Astrocyte (in vitro differentiated cells and primary cell): ENCODE measurements at regions not wholly inside any gene's neighbourhood (a gene's known extent, or its start where the extent isn't known, plus 50 kb on each side); places are given as distances from the start of the nearest gene placed in this dataset.

Experiments used
- DNase-seq: peaks from one replicate; pipeline ENCODE4 v3.0.0-alpha.2; 2010; ENCODE audit warnings: low read depth
- FAIRE-seq: peaks from 2 replicates; lab custom pipeline; 2011; peaks lifted over from hg19 to GRCh38; lab: Jason Lieb, UNC
- H2AFZ ChIP-seq: 2 replicates; pipeline ENCODE4 v1.6.0; 2012; ENCODE audit warnings: low read depth, low read length, inconsistent platforms
- H3K27ac ChIP-seq: 2 replicates; pipeline ENCODE4 v1.5.1; 2011; ENCODE audit warnings: low read depth, low read length, inconsistent platforms
- H3K27me3 ChIP-seq: 2 replicates; pipeline ENCODE4 v1.6.0; 2011; ENCODE audit warnings: low read length, inconsistent platforms; ENCODE audit not compliant: insufficient read depth
- H3K36me3 ChIP-seq: 2 replicates; pipeline ENCODE4 v1.5.1; 2011; ENCODE audit warnings: low read length, inconsistent platforms; ENCODE audit not compliant: insufficient read depth
- H3K4me1 ChIP-seq: 2 replicates; pipeline ENCODE4 v1.5.1; 2011; ENCODE audit warnings: low read length, inconsistent platforms; ENCODE audit not compliant: insufficient read depth
- H3K4me2 ChIP-seq: 2 replicates; pipeline ENCODE4 v1.6.0; 2012; ENCODE audit warnings: low read length, inconsistent platforms
- H3K4me3 ChIP-seq: 2 replicates; pipeline ENCODE4 v1.5.1; 2011; ENCODE audit warnings: low read depth, mild to moderate bottlenecking, low read length, inconsistent platforms; ENCODE audit not compliant: insufficient read depth
- H3K79me2 ChIP-seq: 2 replicates; pipeline ENCODE4 v1.6.0; 2012; ENCODE audit warnings: mild to moderate bottlenecking, low read length, inconsistent platforms; ENCODE audit not compliant: insufficient read depth
- H3K9ac ChIP-seq: 2 replicates; pipeline ENCODE4 v1.6.0; 2012; ENCODE audit warnings: mild to moderate bottlenecking, low read length, inconsistent platforms
- H3K9me3 ChIP-seq: 2 replicates; pipeline ENCODE4 v1.5.1; 2012; ENCODE audit warnings: low read depth, mild to moderate bottlenecking, low read length, inconsistent platforms; ENCODE audit not compliant: insufficient read depth
- H4K20me1 ChIP-seq: 2 replicates; pipeline ENCODE4 v1.6.0; 2012; ENCODE audit warnings: low read length, inconsistent platforms; ENCODE audit not compliant: insufficient read depth
- H3K27ac Mint-ChIP-seq: one replicate; pipeline ENCODE4 v1.8.0; 2021; ENCODE audit warnings: mild to moderate bottlenecking, mixed read lengths; ENCODE audit not compliant: unreplicated experiment
- H3K27me3 Mint-ChIP-seq: one replicate; pipeline ENCODE4 v1.8.0; 2021; ENCODE audit warnings: low read depth, mixed read lengths; ENCODE audit not compliant: unreplicated experiment
- H3K36me3 Mint-ChIP-seq: one replicate; pipeline ENCODE4 v1.8.0; 2021; ENCODE audit warnings: low read depth, mixed read lengths; ENCODE audit not compliant: unreplicated experiment
- H3K4me1 Mint-ChIP-seq: one replicate; pipeline ENCODE4 v1.8.0; 2021; ENCODE audit warnings: low read depth, mixed read lengths; ENCODE audit not compliant: unreplicated experiment
- H3K4me3 Mint-ChIP-seq: one replicate; pipeline ENCODE4 v1.8.0; 2021; ENCODE audit warnings: mild to moderate bottlenecking, moderate library complexity, mixed read lengths; ENCODE audit not compliant: unreplicated experiment
- H3K9me3 Mint-ChIP-seq: one replicate; pipeline ENCODE4 v1.8.0; 2021; ENCODE audit warnings: mild to moderate bottlenecking, mixed read lengths; ENCODE audit not compliant: unreplicated experiment
- CTCF ChIP-seq: IDR thresholded peaks from 2 replicates; pipeline ENCODE4 v1.5.1; 2011; ENCODE audit warnings: low read depth, mild to moderate bottlenecking, inconsistent platforms, low read length, moderate library complexity; ENCODE audit not compliant: insufficient read depth
- EZH2 ChIP-seq: IDR thresholded peaks from 2 replicates; pipeline ENCODE4 v1.6.1; 2012; ENCODE audit warnings: mild to moderate bottlenecking, low read length, inconsistent platforms; ENCODE audit not compliant: insufficient read depth

- no peaks in the 10 kb centered on the region for H3K9me3 Mint-ChIP-seq
- no peak overlapping the region for H3K4me3 ChIP-seq
These were observed 76.9 kb upstream of the HTR4 start for GRCh38 chr5:148730942-148731898.

GRCh38 chr5:148732692-148733091 is 78.4 kb upstream of the HTR4 start:
- no peak overlapping the region for H2AFZ ChIP-seq
- H3K79me2 ChIP-seq, result no peaks in the 10 kb centered on the region
- H3K4me2 ChIP-seq, result no peak overlapping the region
- Mint-ChIP-seq H3K27me3 (peaks cover 4% of the 10 kb centered on the region), H3K4me1 (peaks cover 21% of the 10 kb centered on the region), H3K4me3 (no peak overlapping the region), H3K36me3 (no peaks in the 10 kb centered on the region), H3K27ac (no peak overlapping the region), H3K9me3 (no peaks in the 10 kb centered on the region)
- H4K20me1 ChIP-seq, result no peaks in the 10 kb centered on the region
- H3K4me3 ChIP-seq, result no peak overlapping the region
- H3K27me3 ChIP-seq, result peaks cover 6% of the 10 kb centered on the region
- no peak for TF ChIP-seq CTCF
- no peak for TF ChIP-seq EZH2
- no peaks in the 10 kb centered on the region for H3K9me3 ChIP-seq
- H3K27ac ChIP-seq, result no peak overlapping the region
- DNase-seq, result no peak
- peaks cover 11% of the 10 kb centered on the region for H3K4me1 ChIP-seq
- no peaks in the 10 kb centered on the region for H3K36me3 ChIP-seq
- no peak for FAIRE-seq
- H3K9ac ChIP-seq, result no peak overlapping the region

More at GRCh38 chr5:148730942-148731898, 76.9 kb upstream of the HTR4 start:
- H3K36me3 ChIP-seq, result no peaks in the 10 kb centered on the region
- Mint-ChIP-seq H3K27ac (peak overlapping the region; percentile 59), H3K4me1 (peaks cover 21% of the 10 kb centered on the region), H3K27me3 (no peaks in the 10 kb centered on the region), H3K36me3 (no peaks in the 10 kb centered on the region), H3K4me3 (no peak overlapping the region)
- H4K20me1 ChIP-seq, result no peaks in the 10 kb centered on the region
- no peak overlapping the region for H2AFZ ChIP-seq
- TF ChIP-seq EZH2 (no peak), CTCF (peak; percentile 100)
- H3K27ac ChIP-seq, result no peak overlapping the region
- FAIRE-seq (peak; percentile 95), DNase-seq (peak; percentile 64)
- no peaks in the 10 kb centered on the region for H3K79me2 ChIP-seq
- peak overlapping the region; percentile 21 for H3K9ac ChIP-seq
- H3K27me3 ChIP-seq, result peaks cover 4% of the 10 kb centered on the region
- H3K9me3 ChIP-seq, result no peaks in the 10 kb centered on the region
- peaks cover 11% of the 10 kb centered on the region for H3K4me1 ChIP-seq
- peak overlapping the region; percentile 41 for H3K4me2 ChIP-seq
